GM19467 (cell line): ENCODE measurements at regions not wholly inside any gene's neighbourhood (a gene's known extent, or its start where the extent isn't known, plus 50 kb on each side); places are given as distances from the start of the nearest gene placed in this dataset.
"Not testable (repeated sequence)": the region's sequence is repeated elsewhere in the genome, so short reads cannot be mapped to it uniquely, and the experiment has no call there.

Source experiments
- ATAC-seq: cut with Tn5 transposase; IDR thresholded peaks from one replicate; pipeline ENCODE4 v1.9.1; 2021; ENCODE audit warnings: mild to moderate bottlenecking, moderate library complexity; ENCODE audit not compliant: unreplicated experiment

- ATAC-seq: not testable (repeated sequence)
Observed at GRCh38 chrX:84856791-84857190, 146.9 kb upstream of the APOOL start.

GRCh38 chrX:84858771-84859170, 144.9 kb upstream of the APOOL start:
- ATAC-seq: not testable (repeated sequence)

DNA sequence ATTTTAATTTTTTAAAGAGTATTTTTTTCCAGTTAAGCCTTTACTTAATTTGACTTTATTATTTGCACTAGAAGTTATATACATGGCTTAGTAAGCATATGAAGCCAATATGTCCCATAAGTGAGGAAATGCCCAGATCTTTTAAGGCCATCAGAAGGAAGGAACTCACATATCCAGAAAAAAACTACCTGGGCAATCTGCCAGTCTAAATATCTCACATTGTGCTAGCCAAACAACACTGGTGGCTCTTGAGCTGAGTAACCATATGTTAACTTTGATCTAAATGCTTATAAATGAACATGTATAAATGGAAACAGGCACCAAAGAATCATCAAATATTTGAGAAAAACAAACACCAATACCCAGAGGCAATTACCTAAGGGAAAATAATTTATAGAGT, 138.6 kb upstream of the APOOL start:
- no peak for ATAC-seq

DNA sequence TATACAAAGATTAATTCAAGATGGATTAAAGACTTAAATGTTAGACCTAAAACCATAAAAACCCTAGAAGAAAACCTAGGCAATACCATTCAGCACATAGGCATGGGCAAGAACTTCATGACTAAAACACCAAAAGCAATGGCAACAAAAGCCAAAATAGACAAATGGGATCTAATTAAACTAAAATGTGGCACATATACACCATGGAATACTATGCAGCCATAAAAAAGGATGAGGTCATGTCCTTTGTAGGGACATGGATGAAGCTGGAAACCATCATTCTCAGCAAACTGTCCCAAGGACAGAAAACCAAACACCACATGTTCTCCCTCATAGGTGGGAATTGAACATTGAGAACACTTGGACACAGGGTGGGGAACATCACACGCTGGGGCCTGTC, 133.4 kb upstream of the APOOL start:
- ATAC-seq: not testable (repeated sequence)

- ATAC-seq: not testable (repeated sequence)
Observed at GRCh38 chrX:84872160-84872771, 131.4 kb upstream of the APOOL start.

DNA sequence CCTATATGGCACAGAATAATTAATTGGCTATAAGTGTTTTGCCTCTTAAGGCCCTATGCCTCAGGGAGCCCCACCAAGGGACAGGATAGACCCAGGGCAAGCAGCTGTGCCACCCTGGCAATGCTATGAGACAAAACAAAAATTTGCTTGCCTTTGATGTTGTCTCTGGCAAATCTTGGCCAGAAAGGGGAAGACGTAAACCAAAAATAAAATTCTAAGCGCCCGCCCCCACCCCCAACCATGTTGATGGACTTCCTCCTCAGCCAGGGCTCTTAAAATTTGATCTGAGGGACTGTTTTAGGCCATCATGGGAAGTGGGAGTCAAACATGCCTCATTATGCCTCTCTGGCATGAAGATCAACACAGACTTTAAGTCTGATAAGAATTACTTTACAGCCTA, 130.5 kb upstream of the APOOL start:
- ATAC-seq: no peak

- no peak for ATAC-seq
Observed at GRCh38 chrX:84876876-84877275, 126.8 kb upstream of the APOOL start.

DNA sequence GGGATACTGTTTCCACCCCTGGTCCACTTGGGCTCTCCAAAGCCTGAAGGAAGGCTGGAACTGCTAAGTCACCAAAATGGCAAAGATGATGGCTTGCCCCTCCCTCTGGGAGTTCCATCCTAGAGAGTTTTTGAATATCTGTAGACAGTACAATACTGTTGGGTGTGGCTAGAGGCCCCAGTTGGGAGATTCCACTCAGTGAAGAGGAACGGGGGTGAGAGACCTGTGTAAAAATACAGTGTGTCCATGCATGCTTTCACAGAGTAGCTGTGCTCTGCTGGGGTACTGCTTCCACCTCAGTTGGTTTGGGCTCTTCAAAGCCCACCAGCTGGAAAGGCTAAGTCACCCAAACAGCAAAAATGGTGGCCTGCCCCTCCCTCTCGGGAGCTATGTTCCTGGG, 109.8 kb upstream of the APOOL start:
- no peak for ATAC-seq

- no peak for ATAC-seq
Observed at GRCh38 chrX:84907324-84907968, 96.2 kb upstream of the APOOL start.

DNA sequence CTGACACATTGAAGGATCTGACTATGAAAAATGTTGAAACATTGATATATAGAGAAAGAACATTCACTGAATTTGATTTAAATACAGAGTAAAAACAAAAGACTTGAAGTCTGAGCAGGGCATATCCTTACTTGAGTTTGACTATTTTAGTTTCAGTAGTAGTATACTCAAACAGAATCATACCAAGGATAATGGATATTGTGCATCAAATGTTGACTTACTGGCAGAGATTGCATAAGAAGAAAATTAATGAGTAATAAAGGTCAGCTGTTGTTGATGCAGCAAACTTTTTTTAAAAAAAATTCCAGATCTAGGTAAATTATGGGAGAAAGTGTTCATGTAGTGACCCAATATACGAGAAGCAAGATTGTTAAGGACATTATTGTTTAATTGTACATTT, 94.5 kb upstream of the APOOL start:
- ATAC-seq: no peak

DNA sequence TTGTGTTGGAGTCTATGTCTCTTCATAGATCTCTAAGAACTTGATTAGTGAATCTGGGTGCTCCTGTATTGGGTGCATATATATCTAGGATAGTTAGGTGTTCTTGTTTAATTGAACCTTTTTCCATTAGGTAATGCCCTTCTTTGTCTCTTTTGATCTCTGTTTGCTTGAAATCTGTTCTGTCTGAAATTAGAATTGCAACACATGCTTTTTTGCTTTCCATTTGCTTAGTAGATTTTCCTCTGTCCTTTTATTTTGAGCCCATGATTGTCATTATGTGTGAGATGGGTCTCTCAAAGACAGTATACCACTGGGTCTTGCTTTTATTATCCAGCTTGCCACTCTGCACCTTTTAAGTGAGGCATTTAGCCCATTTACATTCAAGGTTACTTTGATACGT, 79.1 kb upstream of the APOOL start:
- ATAC-seq: no peak

DNA sequence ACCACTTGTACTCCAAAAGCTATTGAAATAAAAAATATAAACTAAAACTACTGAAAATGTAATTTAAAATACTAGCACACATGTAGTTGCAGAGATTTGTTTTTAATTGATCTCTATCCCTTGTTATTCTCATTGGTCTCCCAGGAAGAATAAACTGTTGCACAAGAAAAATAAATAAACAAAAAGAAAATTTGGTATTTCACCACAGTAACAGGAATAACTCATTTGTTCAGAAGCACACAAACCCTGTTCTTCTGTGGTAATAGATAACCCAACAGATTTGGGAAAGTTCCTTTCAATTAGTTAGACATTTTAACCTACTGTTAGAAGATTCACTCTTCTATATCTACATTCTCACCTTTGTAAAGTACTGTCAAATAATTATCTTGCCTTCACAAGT, 70.9 kb upstream of the APOOL start:
- ATAC-seq: no peak

DNA sequence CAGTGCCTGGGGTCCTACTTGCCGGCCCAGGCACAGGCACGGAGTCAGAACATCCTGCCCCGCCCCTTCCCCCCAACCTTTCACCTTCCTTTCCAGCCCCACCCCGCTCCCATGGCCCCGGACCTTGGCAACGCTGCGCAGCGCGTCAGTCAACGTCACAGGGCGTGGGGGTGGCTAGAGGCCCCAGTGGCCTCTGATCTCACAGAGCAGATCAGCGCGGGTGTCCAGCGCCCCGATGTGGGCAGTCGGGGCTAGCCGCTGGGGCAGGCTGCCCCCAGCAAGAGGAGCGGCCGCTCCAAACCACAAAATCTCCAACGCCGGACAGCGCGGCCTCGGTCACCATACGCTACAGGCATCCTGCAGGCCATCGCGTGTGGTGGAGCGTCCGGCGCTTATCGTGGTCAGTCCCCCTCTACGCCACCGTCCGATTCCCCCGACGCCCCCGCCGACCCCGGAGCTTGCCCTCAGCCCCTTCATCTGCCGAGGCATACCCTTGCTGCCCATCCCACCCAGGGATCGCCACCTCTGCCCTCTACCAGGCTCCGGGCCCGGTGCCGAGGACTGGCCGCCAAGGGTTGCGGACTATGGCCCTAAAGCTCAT, 69.6 kb upstream of the APOOL start:
- ATAC-seq: no peak
